Duodenal mucosa (tissue), 2 donors: ENCODE measurements at regions not wholly inside any gene's neighbourhood (a gene's known extent, or its start where the extent isn't known, plus 50 kb on each side); places are given as distances from the start of the nearest gene placed in this dataset.

Experiments
- H3K27ac ChIP-seq: one replicate; pipeline ENCODE4 v1.7.0; 2013; ENCODE audit warnings: low read depth, low read length
- H3K27me3 ChIP-seq, 2 donors: one replicate each; pipeline ENCODE4 v1.7.0; 2013; ENCODE audit warnings: low read length in 2 of 2, control low read depth in 1 of 2; ENCODE audit not compliant: insufficient read depth in 2 of 2, control insufficient read depth in 1 of 2
- H3K36me3 ChIP-seq, 2 donors: one replicate each; pipeline ENCODE4 v1.7.0; 2013; ENCODE audit warnings: low read length in 2 of 2, control low read depth in 1 of 2; ENCODE audit not compliant: insufficient read depth in 2 of 2, control insufficient read depth in 1 of 2
- H3K4me1 ChIP-seq, 2 donors: one replicate each; pipeline ENCODE4 v1.7.0; 2013; ENCODE audit warnings: low read length in 2 of 2, control low read depth in 1 of 2; ENCODE audit not compliant: insufficient read depth in 2 of 2, control insufficient read depth in 1 of 2
- H3K4me3 ChIP-seq, 2 donors: one replicate each; pipeline ENCODE4 v1.7.0; 2013; ENCODE audit warnings: low read length in 2 of 2, low read depth in 1 of 2
- H3K9ac ChIP-seq, 2 donors: one replicate each; pipeline ENCODE4 v1.7.0; 2013; ENCODE audit warnings: low read length in 2 of 2, low read depth in 1 of 2
- H3K9me3 ChIP-seq, 2 donors: one replicate each; pipeline ENCODE4 v1.7.0; 2013; ENCODE audit warnings: low read length in 2 of 2, control low read depth in 1 of 2; ENCODE audit not compliant: control insufficient read depth in 1 of 2

- no peaks in the 10 kb centered on the region for H3K4me1 ChIP-seq
- no peaks in the 10 kb centered on the region for H3K36me3 ChIP-seq
- peaks cover 0 to 8% of the 10 kb centered on the region in 2 donors for H3K9me3 ChIP-seq
- no peak overlapping the region for H3K27ac ChIP-seq
- H3K4me3 ChIP-seq = no peak overlapping the region
- no peaks in the 10 kb centered on the region for H3K27me3 ChIP-seq
- no peak overlapping the region for H3K9ac ChIP-seq
Observed at GRCh38 chr9:29297592-29297991, 1724.3 kb upstream of the C9orf72 start.

- Histone ChIP-seq H3K4me3 (no peak overlapping the region), H3K4me1 (no peaks in the 10 kb centered on the region), H3K27me3 (no peaks in the 10 kb centered on the region), H3K36me3 (no peaks in the 10 kb centered on the region), H3K9me3 (no peaks in the 10 kb centered on the region), H3K27ac (no peak overlapping the region), H3K9ac (no peak overlapping the region)
Observed at GRCh38 chr9:29311221-29311620, 1737.9 kb upstream of the C9orf72 start.

GRCh38 chr9:29312327-29312726 is 1739.0 kb upstream of the C9orf72 start:
- Histone ChIP-seq H3K27me3 (no peaks in the 10 kb centered on the region), H3K36me3 (no peaks in the 10 kb centered on the region), H3K27ac (no peak overlapping the region), H3K4me3 (no peak overlapping the region), H3K9ac (no peak overlapping the region), H3K9me3 (no peaks in the 10 kb centered on the region), H3K4me1 (no peaks in the 10 kb centered on the region)

- no peak overlapping the region for H3K9ac ChIP-seq
- no peaks in the 10 kb centered on the region for H3K4me1 ChIP-seq
- no peaks in the 10 kb centered on the region for H3K9me3 ChIP-seq
- H3K27ac ChIP-seq = no peak overlapping the region
- H3K36me3 ChIP-seq = no peaks in the 10 kb centered on the region
- no peak overlapping the region for H3K4me3 ChIP-seq
- no peaks in the 10 kb centered on the region for H3K27me3 ChIP-seq
Observed at GRCh38 chr9:29319736-29320513, 1746.6 kb upstream of the C9orf72 start.

GRCh38 chr9:29322240-29322639 is 1749.0 kb upstream of the C9orf72 start:
- H3K27ac ChIP-seq = no peak overlapping the region
- H3K36me3 ChIP-seq = no peaks in the 10 kb centered on the region
- H3K4me1 ChIP-seq = no peaks in the 10 kb centered on the region
- H3K9me3 ChIP-seq = no peaks in the 10 kb centered on the region
- H3K9ac ChIP-seq = no peak overlapping the region
- no peaks in the 10 kb centered on the region for H3K27me3 ChIP-seq
- no peak overlapping the region for H3K4me3 ChIP-seq

- Histone ChIP-seq H3K27me3 (no peaks in the 10 kb centered on the region), H3K36me3 (no peaks in the 10 kb centered on the region), H3K9me3 (no peaks in the 10 kb centered on the region), H3K9ac (no peak overlapping the region), H3K27ac (no peak overlapping the region), H3K4me1 (no peaks in the 10 kb centered on the region), H3K4me3 (no peak overlapping the region)
Observed at GRCh38 chr9:29325894-29326293, 1752.6 kb upstream of the C9orf72 start.

GRCh38 chr9:29332789-29333188 is 1759.5 kb upstream of the C9orf72 start:
- H3K36me3 ChIP-seq = no peaks in the 10 kb centered on the region
- no peak overlapping the region for H3K27ac ChIP-seq
- no peaks in the 10 kb centered on the region for H3K9me3 ChIP-seq
- H3K27me3 ChIP-seq = no peaks in the 10 kb centered on the region
- H3K4me3 ChIP-seq = no peak overlapping the region
- H3K4me1 ChIP-seq = no peaks in the 10 kb centered on the region
- no peak overlapping the region for H3K9ac ChIP-seq

GRCh38 chr9:29336281-29336680 is 1763.0 kb upstream of the C9orf72 start:
- Histone ChIP-seq H3K27me3 (no peaks in the 10 kb centered on the region), H3K36me3 (no peaks in the 10 kb centered on the region)

GRCh38 chr9:29339387-29339786 is 1766.1 kb upstream of the C9orf72 start:
- Histone ChIP-seq H3K9me3 (peaks cover 0 to 4% of the 10 kb centered on the region in 2 donors), H3K4me1 (no peaks in the 10 kb centered on the region), H3K4me3 (no peak overlapping the region), H3K9ac (no peak overlapping the region), H3K27me3 (no peaks in the 10 kb centered on the region), H3K27ac (no peak overlapping the region), H3K36me3 (no peaks in the 10 kb centered on the region)

More at GRCh38 chr9:29336281-29336680, 1763.0 kb upstream of the C9orf72 start:
- no peaks in the 10 kb centered on the region for H3K4me1 ChIP-seq
- no peaks in the 10 kb centered on the region for H3K9me3 ChIP-seq
- H3K4me3 ChIP-seq = no peak overlapping the region
- H3K27ac ChIP-seq = no peak overlapping the region
- no peak overlapping the region for H3K9ac ChIP-seq

GRCh38 chr9:29348999-29349398 is 1775.7 kb upstream of the C9orf72 start:
- H3K36me3 ChIP-seq = no peaks in the 10 kb centered on the region
- H3K9me3 ChIP-seq = no peaks in the 10 kb centered on the region
- H3K9ac ChIP-seq = no peak overlapping the region
- H3K27me3 ChIP-seq = no peaks in the 10 kb centered on the region
- H3K4me3 ChIP-seq = no peak overlapping the region
- no peak overlapping the region for H3K27ac ChIP-seq
- no peaks in the 10 kb centered on the region for H3K4me1 ChIP-seq
